H1 (cell line): ENCODE measurements at regions not wholly inside any gene's neighbourhood (a gene's known extent, or its start where the extent isn't known, plus 50 kb on each side); places are given as distances from the start of the nearest gene placed in this dataset.

ENCODE experiments used
- ASH2L ChIP-seq: fragments of 200-600, 300-600 bp; sonication (generic); IDR thresholded peaks from one replicate; pipeline ENCODE4 v1.7.1; 2017; ENCODE audit warnings: low read length
- EZH2 ChIP-seq: fragments of 200-600 bp; sonication (generic); IDR thresholded peaks from 2 replicates; pipeline ENCODE4 v1.7.1; 2012; ENCODE audit warnings: low read depth, mild to moderate bottlenecking, moderate library complexity, low read length, inconsistent platforms; ENCODE audit not compliant: severe bottlenecking
- MAFK ChIP-seq: IDR thresholded peaks from 2 replicates; pipeline ENCODE4 v1.6.1; 2012; ENCODE audit warnings: low read depth, mild to moderate bottlenecking, improper control_type of control experiment, low read length
- PHF8 ChIP-seq: fragments of 200-600 bp; sonication (generic); conservative IDR thresholded peaks from 2 replicates; pipeline ENCODE4 v1.7.1; 2012; ENCODE audit warnings: low read depth, mild to moderate bottlenecking, inconsistent platforms, low read length, moderate library complexity
- YY1 ChIP-seq: IDR thresholded peaks from 2 replicates; pipeline ENCODE4 v1.6.1; 2011; ENCODE audit warnings: low read depth, mild to moderate bottlenecking, low read length
- ZNF274 ChIP-seq: IDR thresholded peaks from 2 replicates; pipeline ENCODE4 v1.7.0; 2012; ENCODE audit warnings: low read length, borderline replicate concordance; ENCODE audit errors: extremely low read depth
- TF ChIP-seq, protein P1 (sequence below): fragments of 300-600 bp; sonication (generic); IDR thresholded peaks from 2 replicates; pipeline ENCODE4 v1.7.1; 2012; ENCODE audit warnings: low read length, moderate library complexity, mild to moderate bottlenecking, inconsistent platforms; ENCODE audit not compliant: insufficient replicate concordance

DNA sequence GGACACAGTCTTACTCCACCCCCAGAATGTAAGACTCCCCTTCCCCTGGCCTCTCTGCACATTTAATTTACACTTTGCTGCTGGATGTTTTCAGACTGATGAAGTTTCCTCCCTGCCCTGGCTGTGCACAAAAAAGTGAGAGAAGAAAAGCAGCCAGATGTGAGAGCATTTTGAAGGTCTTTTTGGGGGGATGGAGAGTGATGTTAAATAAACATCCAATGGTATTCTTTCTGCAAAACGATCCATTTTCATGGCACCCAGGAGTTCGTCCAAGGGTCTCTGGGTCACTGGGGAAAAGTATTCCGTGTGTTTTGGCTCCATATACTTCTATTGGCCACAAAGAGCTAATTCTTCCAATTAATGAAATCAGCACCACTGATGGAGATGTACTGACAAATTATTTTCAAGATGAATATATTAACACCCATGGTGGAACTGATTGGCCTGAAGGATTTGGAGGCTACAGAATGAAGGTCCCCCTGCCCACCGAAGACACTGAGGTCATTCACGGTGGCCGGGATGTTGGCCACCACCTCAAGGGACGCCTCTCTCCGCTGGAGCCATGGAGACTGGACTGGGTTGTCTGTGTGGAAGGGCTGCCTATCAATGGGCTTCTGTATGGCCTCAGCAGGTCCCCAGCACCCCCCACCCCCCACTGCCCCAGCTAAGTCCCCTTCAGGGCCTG lies 107.6 kb upstream of the PKDCC start (continued):
- TF ChIP-seq, protein P1, sequence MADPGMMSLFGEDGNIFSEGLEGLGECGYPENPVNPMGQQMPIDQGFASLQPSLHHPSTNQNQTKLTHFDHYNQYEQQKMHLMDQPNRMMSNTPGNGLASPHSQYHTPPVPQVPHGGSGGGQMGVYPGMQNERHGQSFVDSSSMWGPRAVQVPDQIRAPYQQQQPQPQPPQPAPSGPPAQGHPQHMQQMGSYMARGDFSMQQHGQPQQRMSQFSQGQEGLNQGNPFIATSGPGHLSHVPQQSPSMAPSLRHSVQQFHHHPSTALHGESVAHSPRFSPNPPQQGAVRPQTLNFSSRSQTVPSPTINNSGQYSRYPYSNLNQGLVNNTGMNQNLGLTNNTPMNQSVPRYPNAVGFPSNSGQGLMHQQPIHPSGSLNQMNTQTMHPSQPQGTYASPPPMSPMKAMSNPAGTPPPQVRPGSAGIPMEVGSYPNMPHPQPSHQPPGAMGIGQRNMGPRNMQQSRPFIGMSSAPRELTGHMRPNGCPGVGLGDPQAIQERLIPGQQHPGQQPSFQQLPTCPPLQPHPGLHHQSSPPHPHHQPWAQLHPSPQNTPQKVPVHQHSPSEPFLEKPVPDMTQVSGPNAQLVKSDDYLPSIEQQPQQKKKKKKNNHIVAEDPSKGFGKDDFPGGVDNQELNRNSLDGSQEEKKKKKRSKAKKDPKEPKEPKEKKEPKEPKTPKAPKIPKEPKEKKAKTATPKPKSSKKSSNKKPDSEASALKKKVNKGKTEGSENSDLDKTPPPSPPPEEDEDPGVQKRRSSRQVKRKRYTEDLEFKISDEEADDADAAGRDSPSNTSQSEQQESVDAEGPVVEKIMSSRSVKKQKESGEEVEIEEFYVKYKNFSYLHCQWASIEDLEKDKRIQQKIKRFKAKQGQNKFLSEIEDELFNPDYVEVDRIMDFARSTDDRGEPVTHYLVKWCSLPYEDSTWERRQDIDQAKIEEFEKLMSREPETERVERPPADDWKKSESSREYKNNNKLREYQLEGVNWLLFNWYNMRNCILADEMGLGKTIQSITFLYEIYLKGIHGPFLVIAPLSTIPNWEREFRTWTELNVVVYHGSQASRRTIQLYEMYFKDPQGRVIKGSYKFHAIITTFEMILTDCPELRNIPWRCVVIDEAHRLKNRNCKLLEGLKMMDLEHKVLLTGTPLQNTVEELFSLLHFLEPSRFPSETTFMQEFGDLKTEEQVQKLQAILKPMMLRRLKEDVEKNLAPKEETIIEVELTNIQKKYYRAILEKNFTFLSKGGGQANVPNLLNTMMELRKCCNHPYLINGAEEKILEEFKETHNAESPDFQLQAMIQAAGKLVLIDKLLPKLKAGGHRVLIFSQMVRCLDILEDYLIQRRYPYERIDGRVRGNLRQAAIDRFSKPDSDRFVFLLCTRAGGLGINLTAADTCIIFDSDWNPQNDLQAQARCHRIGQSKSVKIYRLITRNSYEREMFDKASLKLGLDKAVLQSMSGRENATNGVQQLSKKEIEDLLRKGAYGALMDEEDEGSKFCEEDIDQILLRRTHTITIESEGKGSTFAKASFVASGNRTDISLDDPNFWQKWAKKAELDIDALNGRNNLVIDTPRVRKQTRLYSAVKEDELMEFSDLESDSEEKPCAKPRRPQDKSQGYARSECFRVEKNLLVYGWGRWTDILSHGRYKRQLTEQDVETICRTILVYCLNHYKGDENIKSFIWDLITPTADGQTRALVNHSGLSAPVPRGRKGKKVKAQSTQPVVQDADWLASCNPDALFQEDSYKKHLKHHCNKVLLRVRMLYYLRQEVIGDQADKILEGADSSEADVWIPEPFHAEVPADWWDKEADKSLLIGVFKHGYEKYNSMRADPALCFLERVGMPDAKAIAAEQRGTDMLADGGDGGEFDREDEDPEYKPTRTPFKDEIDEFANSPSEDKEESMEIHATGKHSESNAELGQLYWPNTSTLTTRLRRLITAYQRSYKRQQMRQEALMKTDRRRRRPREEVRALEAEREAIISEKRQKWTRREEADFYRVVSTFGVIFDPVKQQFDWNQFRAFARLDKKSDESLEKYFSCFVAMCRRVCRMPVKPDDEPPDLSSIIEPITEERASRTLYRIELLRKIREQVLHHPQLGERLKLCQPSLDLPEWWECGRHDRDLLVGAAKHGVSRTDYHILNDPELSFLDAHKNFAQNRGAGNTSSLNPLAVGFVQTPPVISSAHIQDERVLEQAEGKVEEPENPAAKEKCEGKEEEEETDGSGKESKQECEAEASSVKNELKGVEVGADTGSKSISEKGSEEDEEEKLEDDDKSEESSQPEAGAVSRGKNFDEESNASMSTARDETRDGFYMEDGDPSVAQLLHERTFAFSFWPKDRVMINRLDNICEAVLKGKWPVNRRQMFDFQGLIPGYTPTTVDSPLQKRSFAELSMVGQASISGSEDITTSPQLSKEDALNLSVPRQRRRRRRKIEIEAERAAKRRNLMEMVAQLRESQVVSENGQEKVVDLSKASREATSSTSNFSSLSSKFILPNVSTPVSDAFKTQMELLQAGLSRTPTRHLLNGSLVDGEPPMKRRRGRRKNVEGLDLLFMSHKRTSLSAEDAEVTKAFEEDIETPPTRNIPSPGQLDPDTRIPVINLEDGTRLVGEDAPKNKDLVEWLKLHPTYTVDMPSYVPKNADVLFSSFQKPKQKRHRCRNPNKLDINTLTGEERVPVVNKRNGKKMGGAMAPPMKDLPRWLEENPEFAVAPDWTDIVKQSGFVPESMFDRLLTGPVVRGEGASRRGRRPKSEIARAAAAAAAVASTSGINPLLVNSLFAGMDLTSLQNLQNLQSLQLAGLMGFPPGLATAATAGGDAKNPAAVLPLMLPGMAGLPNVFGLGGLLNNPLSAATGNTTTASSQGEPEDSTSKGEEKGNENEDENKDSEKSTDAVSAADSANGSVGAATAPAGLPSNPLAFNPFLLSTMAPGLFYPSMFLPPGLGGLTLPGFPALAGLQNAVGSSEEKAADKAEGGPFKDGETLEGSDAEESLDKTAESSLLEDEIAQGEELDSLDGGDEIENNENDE: no peak
- TF ChIP-seq MAFK: no peak
- no peak for TF ChIP-seq ZNF274
- TF ChIP-seq YY1: no peak
- TF ChIP-seq PHF8: no peak
- no peak for TF ChIP-seq EZH2
- no peak for TF ChIP-seq ASH2L
- TF ChIP-seq, all 59 proteins: peak for 0
